NOMO-1 (cell line): ENCODE measurements at regions not wholly inside any gene's neighbourhood (a gene's known extent, or its start where the extent isn't known, plus 50 kb on each side); places are given as distances from the start of the nearest gene placed in this dataset.

Experiments
- DNase-seq, 2 experiments: peaks; one replicate each; lab custom pipeline; 2025; ENCODE audit not compliant: unreplicated experiment in 2 of 2; lab: John Stamatoyannopoulos, UW

- peak; percentile 77 to 78 for DNase-seq
Observed at GRCh38 chr12:131606218-131606901, 104.5 kb upstream of the SFSWAP start.

GRCh38 chr12:131607658-131608447 is 103.0 kb upstream of the SFSWAP start:
- DNase-seq: peak in 1 of 2 experiments; percentile 65

- peak; percentile 28 to 66 for DNase-seq
Observed at GRCh38 chr12:131608740-131609690, 101.9 kb upstream of the SFSWAP start.

GRCh38 chr12:131609762-131610161 is 101.1 kb upstream of the SFSWAP start:
- DNase-seq: no peak

GRCh38 chr12:131610181-131610580 is 100.7 kb upstream of the SFSWAP start:
- no peak for DNase-seq

- no peak for DNase-seq
Observed at GRCh38 chr12:131610891-131611290, 100.0 kb upstream of the SFSWAP start.

GRCh38 chr12:131611416-131612091 is 99.3 kb upstream of the SFSWAP start:
- DNase-seq: no peak

GRCh38 chr12:131612092-131612755 is 98.7 kb upstream of the SFSWAP start:
- DNase-seq: no peak

GRCh38 chr12:131613186-131613585 is 97.7 kb upstream of the SFSWAP start:
- no peak for DNase-seq

- DNase-seq: peak; percentile 47 to 60
Observed at GRCh38 chr12:131613678-131614077, 97.2 kb upstream of the SFSWAP start.

GRCh38 chr12:131615326-131616042 is 95.4 kb upstream of the SFSWAP start:
- DNase-seq: no peak

- no peak for DNase-seq
Observed at GRCh38 chr12:131616043-131616700, 94.7 kb upstream of the SFSWAP start.

GRCh38 chr12:131616738-131617137 is 94.2 kb upstream of the SFSWAP start:
- DNase-seq: no peak

GRCh38 chr12:131617179-131617578 is 93.7 kb upstream of the SFSWAP start:
- no peak for DNase-seq

GRCh38 chr12:131617596-131618302 is 93.1 kb upstream of the SFSWAP start:
- DNase-seq: no peak

GRCh38 chr12:131618303-131618658 is 92.6 kb upstream of the SFSWAP start:
- no peak for DNase-seq

GRCh38 chr12:131618701-131619100 is 92.2 kb upstream of the SFSWAP start:
- DNase-seq: no peak

GRCh38 chr12:131619106-131619642 is 91.7 kb upstream of the SFSWAP start:
- DNase-seq: no peak
